ENCODE measurements at regions not wholly inside any gene's neighbourhood (a gene's known extent, or its start where the extent isn't known, plus 50 kb on each side); places are given as distances from the start of the nearest gene placed in this dataset.
"Not testable (repeated sequence)": the region's sequence is repeated elsewhere in the genome, so short reads cannot be mapped to it uniquely, and the experiment has no call there.

DNA sequence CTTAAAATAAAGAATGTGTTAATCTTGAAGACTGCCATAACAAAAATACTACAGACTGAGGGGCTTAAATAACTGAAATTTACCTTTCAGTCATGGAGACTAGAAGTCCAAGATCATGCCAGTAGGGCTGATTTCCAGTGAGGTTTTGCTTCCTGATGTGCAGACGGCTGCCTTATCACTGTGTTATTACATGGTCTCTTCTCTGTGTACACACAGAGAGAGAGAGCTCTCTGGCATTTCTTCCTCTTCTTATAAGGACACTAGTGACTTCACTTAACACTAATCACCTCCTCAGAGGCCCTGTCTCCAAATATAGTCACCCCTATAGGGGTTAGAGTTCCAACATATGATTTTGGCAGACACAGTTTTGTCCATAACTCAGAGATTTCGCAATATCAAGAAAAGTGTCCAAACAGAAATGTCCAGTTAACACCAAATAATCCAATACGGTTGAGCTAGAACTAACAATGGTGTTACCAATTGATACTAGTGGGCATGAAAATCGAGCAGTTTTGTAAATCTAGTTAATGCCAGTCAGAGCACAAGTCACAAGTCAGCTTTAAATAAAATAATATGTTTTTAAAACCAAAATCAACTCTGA is 399.8 kb downstream of the ADCYAP1 start:
- DNase-seq = no peak

DNA sequence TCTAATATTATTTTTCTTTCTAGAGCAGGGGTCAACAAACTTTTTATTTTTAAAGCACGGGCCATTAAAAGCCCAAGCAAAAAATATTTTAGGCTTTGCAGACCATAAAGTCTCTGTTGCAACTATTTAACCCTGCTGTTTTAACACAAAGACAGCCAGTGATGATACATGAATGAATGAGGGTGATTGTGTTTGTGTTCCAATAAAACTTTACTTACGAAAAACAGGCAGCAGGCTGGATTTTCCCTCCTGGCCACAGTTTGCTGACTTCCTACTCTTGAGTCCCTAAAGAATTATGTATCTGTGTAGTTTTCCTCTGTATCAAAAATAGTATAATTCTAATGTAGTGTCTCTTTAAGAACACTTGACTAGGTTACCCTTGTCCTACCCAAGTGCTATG is 402.0 kb downstream of the ADCYAP1 start:
- no peak for DNase-seq

DNA sequence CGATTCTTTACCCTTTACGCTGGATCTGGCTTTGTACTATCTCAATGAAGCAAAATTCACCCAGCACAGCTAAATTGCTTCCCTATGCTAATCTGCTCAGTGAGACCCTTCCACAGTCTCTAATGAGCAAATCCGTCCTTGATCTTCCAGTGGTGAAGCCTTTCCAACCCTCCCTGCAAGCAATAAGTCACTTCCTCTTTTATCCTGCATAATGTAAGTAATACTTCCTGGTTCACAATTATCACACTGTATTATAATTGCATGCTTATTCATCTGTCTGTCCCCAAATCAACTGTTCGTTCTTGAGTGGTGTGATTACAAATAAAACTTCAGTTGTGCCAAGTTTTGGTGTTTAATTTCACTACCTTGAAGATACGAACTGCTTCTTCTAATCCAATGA is 404.0 kb downstream of the ADCYAP1 start:
- no peak for DNase-seq

DNA sequence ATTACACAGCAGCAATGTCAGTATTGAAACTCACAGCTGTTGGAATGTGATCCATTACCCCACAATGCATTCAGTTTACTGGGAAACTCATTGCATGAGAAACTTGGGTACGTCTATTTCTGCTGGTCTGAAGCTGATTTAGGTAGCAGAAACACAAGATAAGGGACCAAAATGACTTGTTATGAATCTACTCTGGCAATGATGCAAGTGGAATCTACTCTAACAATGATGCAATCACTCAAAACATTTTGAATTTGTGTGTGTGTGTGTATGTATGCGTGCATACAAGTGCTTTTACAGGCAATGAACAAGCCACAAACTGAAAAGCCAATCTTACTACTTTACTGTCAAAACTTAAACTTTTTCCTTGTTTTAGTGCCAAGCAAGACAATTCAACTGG is 406.7 kb downstream of the ADCYAP1 start:
- DNase-seq = no peak

DNA sequence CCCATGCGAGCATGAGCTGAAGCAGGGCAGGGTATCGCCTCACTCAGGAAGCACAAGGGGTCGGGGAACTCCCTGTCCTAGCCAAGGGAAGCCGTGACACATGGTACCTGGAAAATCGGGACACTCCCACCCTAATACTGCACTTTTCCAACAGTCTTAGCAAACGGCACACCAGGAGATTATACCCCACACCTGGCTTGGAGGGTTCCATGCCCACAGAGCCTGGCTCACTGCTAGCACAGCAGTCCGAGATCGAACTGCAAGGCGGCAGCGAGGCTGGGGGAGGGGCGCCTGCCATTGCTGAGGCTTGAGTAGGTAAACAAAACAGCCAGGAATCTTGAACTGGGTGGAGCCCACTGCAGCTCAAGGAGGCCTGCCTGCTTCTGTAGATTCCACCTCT is 430.7 kb downstream of the ADCYAP1 start:
- not testable (repeated sequence) for DNase-seq

DNA sequence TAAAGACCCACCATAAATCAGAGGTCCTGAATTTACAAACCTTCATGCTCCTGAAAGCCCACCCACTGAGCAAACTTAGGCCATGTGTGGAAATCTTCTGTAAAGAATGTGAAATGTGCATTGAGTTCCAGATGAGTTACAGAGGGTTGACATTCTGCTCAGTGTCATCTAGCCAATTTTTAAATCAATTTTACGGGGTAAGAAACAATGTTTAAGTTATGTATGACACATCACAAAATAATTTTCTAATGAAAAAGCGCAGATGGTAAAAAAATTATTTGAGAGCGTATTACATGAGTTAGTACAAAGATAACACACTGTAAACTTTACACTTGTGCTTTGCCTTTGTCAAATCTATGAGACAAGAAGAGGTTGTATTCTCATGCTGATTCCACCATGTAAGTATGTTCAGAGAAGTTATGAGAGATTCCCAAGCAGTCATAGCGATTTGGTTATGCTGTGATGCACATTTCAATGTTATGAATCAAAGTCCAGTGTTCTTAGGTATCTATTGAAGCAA is 446.3 kb downstream of the ADCYAP1 start:
- no peak for DNase-seq

DNA sequence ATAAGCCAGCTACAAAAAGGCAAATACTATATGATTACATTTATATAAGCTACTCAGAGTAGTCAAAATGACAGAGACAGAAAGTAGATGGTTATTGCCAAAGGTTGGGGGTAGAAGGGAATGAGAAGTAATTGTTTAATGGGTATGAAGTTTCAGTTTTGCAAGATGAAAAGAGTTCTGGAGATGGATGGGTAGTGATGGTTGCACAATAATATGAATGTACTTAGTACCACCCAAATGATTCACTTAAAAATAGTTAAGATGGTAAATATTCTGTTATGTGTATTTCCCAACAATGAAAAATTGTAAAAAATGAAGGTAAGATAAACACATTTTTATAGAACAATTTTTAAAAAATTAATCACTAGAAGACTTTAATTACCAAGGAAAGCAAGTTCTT is 448.4 kb downstream of the ADCYAP1 start:
- DNase-seq = no peak

DNA sequence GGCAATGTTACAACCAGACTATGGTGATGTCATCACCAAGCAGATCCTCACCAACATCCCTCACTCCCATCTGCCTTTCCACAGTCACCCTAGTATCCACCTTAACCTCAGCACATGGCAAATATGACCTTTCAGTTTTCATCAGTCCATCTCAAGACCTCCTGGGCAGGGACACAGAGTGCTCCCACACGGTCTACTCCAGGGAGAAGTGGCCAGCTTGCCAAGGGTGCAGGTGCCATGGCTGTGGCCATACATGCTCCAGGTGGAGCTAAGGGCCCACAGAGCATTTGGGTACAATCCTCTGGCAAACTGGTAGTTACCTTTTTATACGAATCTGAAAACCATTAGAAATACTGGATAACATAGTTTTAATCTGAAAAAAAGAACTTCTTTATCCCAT is 453.1 kb downstream of the ADCYAP1 start:
- DNase-seq = no peak

DNA sequence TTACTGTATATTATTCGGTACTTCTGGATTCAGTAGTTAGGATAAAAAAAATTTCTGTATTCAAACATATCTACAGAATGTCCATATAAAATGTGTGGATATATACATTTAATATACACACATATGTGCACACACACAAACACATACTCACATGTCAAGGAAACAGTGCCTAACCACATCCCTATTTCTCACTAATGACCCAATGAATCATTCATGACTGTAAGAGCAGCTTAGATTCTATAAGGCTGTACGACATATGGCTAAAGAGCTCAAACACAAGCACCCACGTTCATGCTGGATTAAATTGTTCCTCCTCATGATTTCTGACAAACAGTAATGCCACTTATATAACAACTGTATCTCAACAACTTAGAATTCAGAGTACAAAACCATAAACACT is 457.3 kb downstream of the ADCYAP1 start:
- DNase-seq = no peak

DNA sequence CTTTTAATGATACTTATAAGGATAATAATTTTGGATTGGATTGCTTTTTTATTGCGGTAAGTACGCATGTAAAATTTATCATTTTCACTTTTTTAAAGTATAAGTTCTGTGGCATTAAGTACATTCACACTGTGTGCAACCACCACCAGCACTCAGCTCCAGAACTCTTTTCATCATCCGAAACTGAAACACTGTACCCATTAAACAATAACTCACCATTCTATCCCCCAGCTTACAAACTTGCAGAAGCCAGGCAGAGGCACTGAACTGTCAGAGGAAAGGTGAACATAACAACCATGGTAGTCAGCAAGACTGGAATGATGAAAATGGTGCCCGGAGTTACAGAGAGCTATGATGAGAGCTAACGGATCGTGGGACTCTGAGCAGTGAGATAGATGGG is 465.9 kb downstream of the ADCYAP1 start:
- DNase-seq = no peak

DNA sequence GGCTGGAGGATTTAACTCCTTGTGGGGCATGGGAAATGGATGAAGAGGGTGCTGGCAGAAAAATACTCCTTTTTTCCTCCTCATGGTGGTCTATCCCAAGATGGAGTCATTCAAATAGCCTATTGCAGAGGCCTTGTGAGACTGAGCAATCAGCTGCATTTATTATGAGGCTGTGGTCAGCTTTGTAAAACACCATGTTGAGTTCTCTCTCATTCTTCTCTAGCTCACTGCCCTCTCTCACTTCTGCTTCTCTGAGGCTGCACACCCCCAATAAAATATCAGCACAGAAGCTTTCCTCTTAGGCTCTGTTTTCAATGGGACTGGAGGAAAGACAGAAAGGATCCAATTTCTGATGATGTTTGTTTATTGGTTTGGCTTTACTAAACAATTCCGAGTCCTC is 467.1 kb downstream of the ADCYAP1 start:
- no peak for DNase-seq

DNA sequence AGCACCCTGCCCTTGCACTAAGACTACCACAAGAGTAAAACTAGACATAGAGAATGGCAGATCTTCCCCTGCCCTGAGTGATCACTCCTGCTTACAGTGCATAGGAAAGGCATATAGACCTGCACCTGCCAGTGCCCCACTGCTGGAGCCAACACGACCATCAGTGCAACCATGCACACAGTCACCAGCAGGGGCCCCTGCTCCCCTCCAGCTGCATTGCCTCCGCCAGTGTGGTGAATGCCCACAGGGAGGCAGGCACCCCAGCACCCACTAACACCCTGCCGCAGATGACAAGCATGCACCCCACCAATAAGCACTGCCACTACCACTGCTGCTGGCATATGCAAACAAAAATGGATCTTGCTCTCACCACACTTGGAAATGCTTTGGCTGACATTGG is 478.8 kb downstream of the ADCYAP1 start:
- no peak for DNase-seq

DNA sequence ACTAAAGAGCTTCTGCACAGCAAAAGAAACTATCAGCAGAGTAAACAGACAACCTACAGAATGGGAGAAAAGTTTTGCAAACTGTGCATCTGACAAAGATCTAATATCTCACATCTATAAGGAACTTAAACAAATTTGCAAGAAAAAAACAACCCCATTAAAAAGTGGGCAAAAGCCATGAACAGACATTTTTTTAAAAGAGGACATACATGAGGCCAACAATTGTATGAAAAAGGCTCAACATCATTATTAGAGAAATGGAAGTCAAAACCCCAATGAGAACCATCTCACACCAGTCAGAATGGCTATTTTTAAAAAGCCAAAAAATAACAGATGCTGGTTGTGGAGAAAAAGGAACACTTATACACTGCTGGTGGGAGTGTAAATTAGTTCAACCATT is 483.8 kb downstream of the ADCYAP1 start:
- not testable (repeated sequence) for DNase-seq

DNA sequence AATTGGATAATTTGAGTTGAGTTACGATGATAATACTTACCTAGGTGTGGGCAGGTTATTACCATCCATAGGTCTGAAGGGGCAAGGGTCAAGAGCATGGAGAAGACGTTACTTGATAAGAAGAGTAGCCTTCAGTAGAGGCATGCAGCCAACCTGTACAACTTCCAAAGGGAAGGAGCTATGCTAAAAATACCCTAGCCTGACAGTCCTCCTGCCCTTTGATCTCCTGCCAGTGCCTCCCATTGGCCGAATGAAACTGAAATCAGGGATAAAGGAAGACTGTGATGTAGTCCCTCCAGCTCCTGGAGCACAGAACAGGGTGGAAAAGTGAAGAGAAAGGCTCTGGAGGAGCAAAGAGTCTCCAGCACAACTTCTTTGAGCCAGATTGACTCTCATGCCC is 487.4 kb downstream of the ADCYAP1 start:
- DNase-seq = no peak

DNA sequence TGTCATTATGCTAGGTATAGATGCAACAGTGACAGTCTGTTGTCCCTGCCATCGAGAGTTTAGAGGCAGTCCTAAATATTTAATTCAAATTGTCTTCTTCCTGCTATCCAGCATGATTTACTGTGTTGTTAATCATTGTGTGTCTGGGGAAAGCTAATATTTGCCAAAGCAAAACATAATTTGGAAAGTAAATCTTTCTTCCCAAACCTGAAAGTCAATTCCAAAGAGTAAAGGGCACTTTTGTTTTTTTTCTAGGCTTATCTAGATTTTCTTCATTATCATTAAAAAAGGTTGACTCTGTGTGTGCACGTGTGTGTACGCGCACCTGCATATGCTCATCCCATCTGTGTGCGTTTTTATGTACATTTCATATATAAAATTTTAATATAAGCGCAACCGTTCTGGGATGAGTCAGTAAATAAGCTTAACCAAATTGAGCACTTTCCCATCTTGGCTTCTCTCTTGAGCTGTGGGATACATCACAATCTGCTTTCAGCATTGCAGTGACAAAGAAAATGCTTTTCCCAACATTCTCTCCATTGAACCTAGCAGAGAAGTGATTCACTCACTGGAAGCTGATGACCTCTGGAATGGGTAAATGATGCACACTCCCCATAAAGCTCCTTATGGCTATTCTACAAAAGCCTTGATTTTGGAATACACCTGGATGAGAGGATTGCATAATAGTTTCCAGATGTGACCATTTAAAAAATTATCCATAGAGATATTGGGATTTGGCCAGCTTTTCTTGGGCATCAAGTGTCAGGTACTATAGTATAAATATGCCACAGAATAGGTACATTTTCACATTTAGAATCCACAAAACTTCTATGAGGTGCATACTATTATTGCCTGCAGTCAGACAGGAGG is 488.4 kb downstream of the ADCYAP1 start:
- DNase-seq = no peak

DNA sequence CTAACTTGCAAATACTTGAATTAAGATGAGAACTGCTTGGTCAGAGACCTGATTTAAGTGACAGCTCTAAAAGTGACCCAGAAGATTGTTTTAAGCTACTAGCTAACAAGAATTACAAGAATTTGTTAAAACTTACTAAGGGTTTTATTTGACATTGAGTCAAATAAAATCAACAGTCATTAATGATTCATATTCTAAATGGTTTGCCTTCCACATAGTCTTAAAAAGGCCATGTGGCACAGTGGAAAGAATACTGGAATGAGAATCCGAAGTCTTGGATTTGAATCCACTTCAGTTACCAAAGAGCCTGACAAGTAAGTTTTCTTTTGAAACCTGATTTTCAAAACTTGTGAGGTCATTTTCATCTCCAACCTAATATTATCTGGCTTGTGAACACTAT is 489.3 kb downstream of the ADCYAP1 start:
- no peak for DNase-seq

DNA sequence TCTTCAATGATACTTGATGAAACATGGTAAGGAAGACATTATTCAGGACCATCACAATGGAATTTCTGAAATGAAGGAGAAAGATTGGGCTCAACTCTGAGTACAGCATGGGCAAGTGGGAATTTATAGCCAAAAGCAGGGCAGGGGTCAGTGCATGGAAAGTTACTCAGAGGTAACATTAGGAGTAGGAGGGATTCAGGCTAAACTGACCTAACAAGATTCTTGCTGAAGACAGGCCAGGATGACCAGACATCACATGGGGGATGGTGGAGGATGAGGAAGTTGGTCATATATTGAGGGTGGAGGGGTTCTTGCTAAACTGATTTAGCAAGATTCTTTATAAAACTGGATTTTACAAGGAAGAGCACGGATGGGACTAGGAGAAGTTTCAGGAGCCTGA is 489.8 kb downstream of the ADCYAP1 start:
- DNase-seq = no peak

DNA sequence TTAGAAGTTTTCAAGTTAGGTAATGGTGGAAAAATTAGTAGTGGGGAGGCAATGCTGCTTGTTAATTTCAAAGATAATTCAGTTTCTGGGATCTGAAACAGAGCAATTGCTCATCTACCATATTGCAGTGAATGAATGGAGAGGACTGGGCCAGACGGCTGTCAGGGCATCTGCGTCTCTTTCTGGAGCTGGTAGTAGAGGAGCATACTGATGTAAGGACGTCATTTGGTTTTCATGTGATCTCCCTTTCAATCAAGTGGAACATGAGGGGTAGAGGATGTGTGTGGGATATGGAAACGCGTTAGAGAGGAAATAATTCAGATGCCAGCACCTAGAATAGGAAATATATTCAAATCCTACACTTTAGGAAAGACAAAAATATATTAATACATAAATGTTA is 490.3 kb downstream of the ADCYAP1 start:
- no peak for DNase-seq

DNA sequence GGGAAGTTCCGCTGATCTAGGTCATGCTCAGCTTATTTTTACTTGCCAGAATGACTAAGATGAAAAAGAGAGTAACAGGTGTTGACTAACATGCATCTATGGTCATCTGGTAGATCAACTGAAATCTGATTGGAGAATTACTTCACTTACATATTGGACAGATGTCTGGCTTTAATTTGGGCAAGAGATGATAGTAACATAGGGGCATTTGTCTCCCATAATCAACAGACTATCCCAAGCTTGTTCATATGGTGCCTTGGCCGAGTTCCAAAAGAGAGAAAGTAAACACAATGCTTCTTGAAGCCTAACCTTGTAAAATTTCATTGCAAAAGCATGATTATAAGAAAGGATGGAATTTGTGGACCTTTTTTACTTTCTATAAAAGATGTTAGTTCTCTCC is 503.7 kb downstream of the ADCYAP1 start:
- no peak for DNase-seq

DNA sequence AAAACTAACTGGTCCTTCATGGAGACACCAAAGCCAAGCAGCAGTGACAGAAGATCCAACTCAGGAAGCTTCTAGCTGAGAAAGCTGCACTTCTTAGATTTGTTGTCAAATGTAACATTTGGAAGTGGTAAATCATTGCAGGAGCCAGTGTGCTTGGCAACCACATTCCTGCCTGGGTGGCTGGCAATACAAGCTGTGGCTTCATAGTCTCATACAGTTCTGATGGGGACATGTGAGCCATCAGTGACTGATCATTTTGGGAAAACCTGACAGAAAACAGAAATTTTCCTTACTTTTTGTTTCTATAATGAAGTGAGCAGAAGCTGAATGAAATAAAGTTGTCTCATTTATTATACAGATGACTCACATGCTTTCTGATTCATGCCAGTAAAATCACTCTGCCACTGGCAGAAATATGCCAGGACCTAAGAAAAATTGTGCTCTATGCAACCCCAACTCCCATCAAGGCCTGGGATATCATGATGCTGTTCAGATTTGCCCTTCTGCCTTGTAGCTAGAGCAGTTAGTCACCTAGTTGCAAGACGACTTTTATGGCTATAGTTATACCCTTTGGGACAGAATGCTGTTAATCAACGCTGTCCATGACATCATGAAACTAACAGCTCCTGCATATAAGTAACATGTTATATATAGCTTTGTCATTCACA is 508.1 kb downstream of the ADCYAP1 start:
- DNase-seq = no peak

DNA sequence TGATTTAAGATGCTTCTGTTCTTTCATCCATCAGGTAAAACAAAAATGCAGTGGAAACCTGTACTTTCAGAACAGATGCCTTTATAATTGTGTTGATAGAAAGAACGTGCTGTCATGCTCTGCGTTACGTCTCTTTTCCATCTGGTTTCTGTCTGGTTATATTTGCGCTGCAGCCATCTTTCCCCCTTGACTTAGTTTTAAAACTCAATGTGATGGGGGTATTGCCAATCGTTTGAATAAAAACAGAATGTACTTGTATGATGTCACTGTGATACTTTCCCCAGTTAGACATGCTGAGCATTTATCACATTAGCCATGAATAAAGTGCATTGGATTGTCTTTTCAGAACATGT is 508.6 kb downstream of the ADCYAP1 start:
- no peak for DNase-seq

DNA sequence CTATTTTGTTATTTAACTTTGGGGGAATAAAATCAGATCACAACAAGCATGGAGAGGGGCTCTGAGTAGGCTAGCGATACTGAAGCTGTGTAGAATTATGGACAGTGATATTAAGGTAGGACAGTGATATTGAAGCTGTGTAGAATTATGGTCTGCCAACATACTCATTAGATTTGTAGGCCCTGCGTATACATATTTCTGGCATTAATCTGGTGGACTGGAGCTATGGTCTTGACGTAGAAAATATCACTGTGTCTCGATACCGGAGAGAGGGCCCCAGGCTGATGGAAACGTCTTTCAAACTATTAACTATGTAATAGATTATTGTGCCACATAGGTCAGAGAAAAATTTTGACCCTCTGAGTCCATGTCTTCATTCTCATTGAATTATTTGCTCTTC is 511.4 kb downstream of the ADCYAP1 start:
- no peak for DNase-seq

DNA sequence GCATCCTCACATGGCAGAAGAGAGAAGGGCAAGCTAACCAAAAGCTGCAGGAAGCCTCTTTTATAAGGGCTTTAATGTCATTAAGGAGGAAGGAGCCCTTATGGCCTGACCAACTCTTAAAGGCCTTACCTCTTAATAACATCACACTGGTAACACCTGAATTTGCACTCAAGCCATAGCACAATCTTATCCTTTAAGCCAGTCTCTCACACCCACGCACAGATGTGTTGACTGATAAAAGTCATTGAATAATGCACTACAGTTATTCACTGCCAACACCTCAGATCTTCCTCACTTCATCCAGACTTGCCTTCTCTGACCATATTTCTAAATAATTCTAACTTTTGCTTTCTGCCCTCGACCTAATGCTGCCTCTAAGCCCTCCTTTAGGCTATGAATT is 516.8 kb downstream of the ADCYAP1 start:
- DNase-seq = no peak

DNA sequence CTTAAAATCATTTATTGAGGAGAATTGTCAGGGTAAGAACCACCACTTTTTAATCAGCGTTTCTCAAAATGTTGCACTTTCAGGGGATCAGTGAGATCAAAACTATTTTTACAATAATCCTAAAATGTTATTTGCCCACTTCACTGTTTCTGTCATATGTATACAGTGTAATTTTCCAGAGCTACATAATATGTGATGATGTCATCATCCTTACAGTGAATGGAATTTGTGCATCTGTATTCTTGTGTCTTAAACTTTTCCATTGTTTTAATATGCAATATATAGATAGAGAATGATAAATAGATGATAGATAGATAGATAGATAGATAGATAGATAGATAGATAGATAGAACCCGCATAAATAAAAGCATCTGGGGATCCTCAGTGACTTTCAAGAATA is 518.0 kb downstream of the ADCYAP1 start:
- no peak for DNase-seq

Data from NCI-H1436 (cell line).